GM12875 (cell line): ENCODE measurements at regions not wholly inside any gene's neighbourhood (a gene's known extent, or its start where the extent isn't known, plus 50 kb on each side); places are given as distances from the start of the nearest gene placed in this dataset.

Experiments used
- H3K4me3 ChIP-seq: one replicate; pipeline ENCODE4 v1.5.1; 2011; ENCODE audit warnings: low read depth, low read length, control low read depth
- CTCF ChIP-seq: IDR thresholded peaks from 2 replicates; pipeline ENCODE4 v1.5.1; 2011; ENCODE audit warnings: low read depth, mild to moderate bottlenecking, control low read depth, inconsistent platforms, low read length, moderate library complexity, borderline replicate concordance; ENCODE audit not compliant: insufficient read depth

DNA sequence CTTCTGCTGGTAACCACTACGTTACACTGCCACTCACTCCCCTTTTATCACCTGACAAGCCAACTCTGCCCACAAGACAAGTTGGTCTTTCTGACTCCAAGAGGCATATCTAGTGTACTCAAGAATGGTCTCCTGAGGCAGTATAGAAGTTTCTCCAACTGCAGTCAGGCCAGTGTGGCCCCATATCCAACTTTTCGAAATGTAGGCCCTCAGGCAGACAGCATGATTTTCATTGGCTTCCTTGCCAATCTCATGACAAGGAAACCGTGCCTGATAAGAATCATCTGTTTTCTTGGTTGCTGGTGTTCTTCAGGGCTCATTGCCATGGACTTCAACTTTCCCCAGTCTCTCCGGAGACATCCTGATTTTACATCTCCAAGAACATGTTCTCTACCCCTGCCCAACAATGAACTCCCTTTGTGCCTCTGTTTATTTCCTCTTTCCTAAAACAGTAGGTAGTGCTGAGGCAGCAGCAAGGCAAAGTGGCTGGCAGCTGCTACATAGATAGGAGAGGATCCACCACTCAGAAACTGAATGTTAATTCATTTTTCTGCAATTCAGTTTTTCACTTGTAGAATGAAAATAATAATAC is 62.6 kb upstream of the SEMA6A start:
- no peak for TF ChIP-seq CTCF
- H3K4me3 ChIP-seq = no peak overlapping the region

GRCh38 chr5:116632890-116633289 is 58.3 kb upstream of the SEMA6A start:
- no peak overlapping the region for H3K4me3 ChIP-seq
- TF ChIP-seq CTCF = no peak

GRCh38 chr5:116631147-116631546 is 56.5 kb upstream of the SEMA6A start:
- TF ChIP-seq CTCF = no peak

DNA sequence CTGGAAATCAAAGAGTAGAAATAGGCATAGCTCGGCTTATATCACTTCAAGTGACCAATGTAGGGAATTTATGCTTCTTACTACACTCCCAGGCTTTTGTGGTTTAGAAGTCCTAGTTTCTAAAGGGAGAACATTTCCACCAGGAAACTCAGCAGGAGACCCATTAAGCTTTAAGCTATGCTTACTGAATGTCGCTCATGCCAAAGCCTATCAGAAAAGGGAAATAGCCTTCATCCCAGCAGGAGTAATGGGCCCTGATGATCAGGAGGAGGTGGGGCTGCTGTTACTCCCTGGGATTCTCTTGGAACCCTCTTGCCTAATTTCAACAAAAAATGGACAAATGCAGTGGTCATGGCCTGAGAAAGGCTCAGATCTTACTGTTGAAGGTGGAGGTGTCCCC is 54.5 kb upstream of the SEMA6A start:
- TF ChIP-seq CTCF = no peak
- H3K4me3 ChIP-seq = no peak overlapping the region

More at GRCh38 chr5:116631147-116631546, 56.5 kb upstream of the SEMA6A start:
- H3K4me3 ChIP-seq = no peak overlapping the region

DNA sequence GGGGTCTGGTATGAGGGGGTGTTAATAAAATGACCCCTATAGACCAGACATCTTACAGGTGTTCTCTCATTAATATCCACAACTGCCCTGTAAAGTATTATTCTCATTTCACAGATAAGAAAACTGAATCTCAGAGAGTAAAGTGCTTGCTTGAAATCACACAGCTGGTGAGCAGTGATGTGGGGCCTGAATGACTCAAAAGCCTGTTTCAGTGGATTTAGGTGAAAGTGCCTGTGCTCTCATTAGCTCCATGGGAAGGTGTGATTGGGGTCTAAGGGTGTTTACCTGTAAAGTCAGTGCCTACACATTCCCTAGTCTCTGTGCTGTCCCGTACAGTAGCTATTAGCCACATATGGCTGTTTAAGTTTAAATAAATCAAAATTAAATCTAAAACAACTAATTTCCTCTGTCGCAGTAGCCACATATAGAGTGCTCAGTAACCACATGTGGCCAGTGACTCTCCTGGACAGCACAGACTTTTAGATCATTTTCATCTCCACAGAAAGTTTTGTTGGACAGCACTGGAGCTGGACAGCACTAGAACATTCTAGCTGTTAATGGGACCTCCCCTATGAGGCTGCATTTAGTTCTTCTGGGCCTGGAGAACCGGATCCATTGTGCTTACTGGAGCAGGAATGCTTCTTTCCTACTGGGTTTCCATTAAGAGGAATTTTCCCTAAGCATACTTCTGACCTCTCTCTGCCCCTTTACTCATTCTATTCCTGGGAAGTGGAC is 52.5 kb upstream of the SEMA6A start:
- H3K4me3 ChIP-seq = no peak overlapping the region
- no peak for TF ChIP-seq CTCF

DNA sequence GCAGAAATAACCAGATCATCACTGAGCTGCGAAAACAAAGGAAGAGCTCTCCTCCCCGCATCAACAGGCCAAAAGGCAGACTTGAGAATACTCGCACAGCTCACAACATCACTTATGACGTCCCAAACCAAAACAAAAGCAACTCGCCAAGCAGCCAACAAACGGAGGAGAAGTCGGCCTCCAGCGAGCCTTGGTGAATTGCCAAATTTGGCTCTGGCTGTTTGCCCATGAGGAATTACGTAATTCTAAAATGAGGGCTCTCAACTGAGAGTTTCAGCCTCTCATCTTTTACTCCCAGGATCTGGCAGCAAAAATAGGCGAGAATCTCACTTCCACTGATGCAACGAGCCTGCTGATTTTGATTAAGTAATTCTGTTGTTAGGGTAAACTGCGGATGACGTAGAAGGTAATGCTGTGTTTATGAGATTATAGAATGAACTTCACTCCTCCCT is 51.7 kb upstream of the SEMA6A start:
- no peak overlapping the region for H3K4me3 ChIP-seq
- TF ChIP-seq CTCF = no peak
